ENCODE measurements at regions not wholly inside any gene's neighbourhood (a gene's known extent, or its start where the extent isn't known, plus 50 kb on each side); places are given as distances from the start of the nearest gene placed in this dataset.

GRCh38 chr2:190810981-190811587 lies 69.5 kb upstream of the GLS start:
- no peak for DNase-seq

DNA sequence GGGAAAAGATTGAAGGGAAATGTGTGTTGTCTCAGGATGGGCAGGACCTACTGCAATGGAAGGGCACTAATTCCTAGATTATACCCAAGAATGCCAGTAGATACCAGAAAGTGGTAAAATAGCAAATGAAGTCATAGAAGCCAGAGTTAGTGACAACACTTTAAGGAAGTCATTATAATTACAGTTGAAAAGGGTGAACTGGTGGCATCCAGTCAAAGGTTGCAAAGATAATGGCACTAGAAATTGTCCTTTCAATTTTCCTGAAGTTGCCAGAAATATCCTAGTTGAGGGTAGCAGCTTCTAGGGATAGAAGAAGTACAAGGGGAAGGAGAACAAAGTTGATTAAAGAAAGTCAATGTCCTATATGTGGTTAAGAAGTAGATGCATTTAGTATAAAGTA lies 68.8 kb upstream of the GLS start:
- no peak for DNase-seq

DNA sequence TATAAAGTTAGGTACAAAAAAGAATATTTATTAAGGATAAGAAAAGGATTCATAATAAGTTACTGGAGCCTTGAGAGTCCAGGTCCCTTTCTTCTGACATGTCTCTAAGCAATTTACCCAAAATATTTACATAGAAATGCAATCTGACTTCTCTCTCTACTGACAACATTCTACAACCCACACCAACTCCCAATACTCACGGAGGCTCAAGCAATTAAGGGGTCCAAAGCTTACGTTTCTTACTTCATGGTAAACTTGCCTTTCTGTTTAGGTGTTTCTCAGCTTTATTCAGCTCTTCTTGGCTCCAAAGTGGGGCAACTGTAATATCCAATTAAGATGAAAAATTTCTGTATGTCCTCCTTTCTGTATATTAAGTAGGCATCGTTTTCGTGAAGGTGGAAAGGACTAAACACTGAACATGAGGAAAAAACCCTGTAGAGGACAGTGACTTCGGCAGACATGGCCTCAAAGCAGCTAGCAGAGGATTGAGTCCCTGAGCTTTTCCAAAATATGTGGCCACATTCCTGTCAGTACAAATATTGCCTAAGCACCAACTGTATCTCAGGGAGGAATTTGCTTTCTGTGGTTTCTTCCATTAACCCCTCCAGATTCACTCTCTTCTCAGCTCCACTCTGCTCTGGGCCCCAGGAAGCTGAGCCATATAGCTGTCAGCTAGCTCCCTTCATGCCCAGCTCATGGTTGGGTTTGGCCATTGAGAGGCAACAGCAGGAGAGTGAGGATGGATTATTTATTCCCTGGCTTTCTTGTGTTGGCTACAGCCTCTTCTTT lies 67.9 kb upstream of the GLS start:
- DNase-seq, result no peak

DNA sequence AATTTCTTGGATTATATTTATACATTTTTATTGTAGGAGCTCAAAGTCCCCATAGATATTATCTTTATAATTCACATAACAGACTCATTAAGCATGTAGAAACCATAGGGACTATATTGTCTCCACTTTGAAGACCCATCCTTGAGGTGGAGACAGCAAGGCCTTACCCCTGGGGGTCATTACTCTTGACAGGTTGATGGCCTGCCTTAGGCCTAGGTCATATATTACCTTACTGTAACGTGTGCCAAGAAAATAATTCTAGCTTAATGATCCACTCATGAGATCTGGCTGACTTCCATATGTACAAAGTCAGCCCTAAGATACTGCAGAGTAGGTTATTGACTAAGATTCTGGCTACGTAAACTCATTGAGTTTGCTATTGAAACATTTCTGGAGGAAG lies 65.4 kb upstream of the GLS start:
- DNase-seq, result no peak

- DNase-seq, result no peak
Measured at GRCh38 chr2:190817082-190817481, 63.5 kb upstream of the GLS start.

DNA sequence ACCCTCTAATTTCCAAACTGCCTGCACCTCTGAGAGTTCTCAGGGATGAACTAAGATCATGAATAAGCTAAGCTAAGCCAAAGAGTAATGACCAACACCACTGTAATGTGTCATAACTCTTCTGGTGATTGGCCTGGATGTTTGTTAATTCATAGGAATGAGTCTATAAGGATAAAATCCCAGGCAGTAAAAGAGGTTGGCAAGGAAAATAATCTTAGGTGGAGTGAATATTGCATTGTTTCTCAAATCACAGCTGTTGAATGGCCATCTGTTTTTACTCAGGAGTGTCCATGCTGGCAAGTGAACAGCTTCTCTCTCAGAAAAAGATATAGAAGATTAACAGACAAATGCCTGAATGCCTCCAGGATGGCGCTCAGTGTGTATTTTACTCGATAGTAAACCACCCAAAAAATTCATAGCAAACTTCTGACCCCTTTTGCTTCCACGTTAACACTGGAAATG lies 60.8 kb upstream of the GLS start:
- DNase-seq, result no peak

DNA sequence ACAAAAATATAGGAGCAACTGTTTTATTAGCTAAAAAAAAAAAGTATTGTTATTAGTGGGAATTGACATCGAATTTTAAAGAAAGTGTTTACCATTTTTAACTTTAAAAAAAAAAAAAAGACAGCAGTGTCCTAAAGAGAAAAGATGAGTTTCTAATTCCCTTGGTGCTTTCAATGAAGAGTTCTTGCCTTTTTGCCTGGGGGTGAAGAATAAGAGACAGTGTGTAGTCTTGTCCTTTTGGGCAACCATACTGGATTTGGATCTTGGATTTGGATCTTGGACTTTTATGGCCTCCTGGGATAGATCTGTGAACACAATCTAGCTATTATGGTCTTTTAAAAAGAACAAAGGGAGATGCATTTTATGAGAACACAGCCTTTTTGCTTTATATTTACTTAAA lies 60.2 kb upstream of the GLS start:
- DNase-seq, result no peak

DNA sequence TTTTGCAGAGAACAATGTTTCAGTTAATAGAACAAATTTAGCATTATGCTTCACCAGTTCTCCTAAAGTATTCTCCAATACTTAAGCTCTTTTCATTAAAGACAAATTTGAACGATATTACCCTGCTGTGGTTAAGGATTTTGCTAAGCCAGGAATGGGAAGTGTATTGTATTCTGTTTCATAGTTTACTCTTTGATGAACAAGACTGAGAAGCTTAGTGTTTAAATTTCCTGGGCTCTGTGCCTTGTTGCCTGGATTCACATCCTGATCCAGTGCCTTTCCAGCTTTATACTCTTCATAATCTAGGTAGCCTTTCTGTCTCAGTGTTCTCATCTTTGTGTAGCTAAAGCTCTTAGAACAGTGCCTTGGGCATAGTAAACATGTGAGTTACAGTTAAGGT lies 58.6 kb upstream of the GLS start:
- DNase-seq, result no peak

DNA sequence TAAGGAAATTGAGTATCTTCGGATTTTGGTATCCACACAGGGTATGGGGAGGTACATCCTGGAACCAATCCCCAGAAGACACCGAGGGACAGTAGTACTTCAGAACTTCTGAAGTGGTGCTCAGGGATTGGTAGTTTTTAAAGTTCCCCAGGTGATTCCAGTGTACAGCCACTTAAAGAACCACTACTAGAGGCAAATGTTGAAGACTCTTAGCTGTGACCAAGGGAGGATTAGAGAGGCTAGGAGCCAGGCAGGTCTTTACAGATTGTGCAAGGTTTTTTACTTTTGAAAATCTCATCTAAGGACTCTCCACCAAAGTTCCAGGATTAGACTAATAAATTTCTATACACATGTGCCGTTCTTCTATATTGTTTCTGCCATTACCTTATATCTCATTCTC lies 52.9 kb upstream of the GLS start:
- DNase-seq, result no peak

DNA sequence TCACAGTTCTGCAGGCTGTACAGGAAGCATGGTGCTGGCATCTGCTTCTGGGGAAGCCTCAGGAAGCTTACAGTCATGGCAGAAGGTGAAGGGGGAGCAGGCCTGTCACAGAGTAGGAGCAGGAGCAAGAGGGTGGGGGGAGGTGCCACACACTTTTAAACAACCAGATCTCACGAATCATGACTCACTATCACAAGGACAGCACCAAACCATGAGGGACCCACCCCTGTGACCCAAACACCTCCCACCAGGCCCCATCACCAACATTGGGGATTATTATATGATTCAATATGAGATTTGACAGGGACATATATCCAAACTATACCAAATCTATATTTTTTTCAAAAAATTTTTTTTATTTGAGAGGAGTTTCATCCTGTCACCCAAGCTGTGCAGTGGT lies 51.0 kb upstream of the GLS start:
- no peak for DNase-seq

Data from activated CD4-positive, CD25-positive, alpha-beta regulatory T cell (primary cell).